Left renal pelvis (tissue), 4 donors: ENCODE measurements at regions not wholly inside any gene's neighbourhood (a gene's known extent, or its start where the extent isn't known, plus 50 kb on each side); places are given as distances from the start of the nearest gene placed in this dataset.

Experiments
- DNase-seq, 4 donors: peaks; one replicate each; pipeline ENCODE4 v3.0.0-alpha.2; 2013; ENCODE audit warnings: low read depth in 4 of 4, low spot score in 3 of 4

GRCh38 chr9:95627802-95628201 lies 111.0 kb upstream of the PTCH1 start:
- DNase-seq, result no peak

GRCh38 chr9:95626885-95627558 lies 110.3 kb upstream of the PTCH1 start:
- no peak for DNase-seq

GRCh38 chr9:95626341-95626740 lies 109.6 kb upstream of the PTCH1 start:
- DNase-seq, result no peak

- no peak for DNase-seq
Measured at GRCh38 chr9:95623640-95624039, 106.9 kb upstream of the PTCH1 start.

GRCh38 chr9:95620722-95621121 lies 104.0 kb upstream of the PTCH1 start:
- no peak for DNase-seq

- DNase-seq, result no peak
Measured at GRCh38 chr9:95620314-95620713, 103.5 kb upstream of the PTCH1 start.

GRCh38 chr9:95615246-95615645 lies 98.5 kb upstream of the PTCH1 start:
- DNase-seq, result no peak

GRCh38 chr9:95613670-95614069 lies 96.9 kb upstream of the PTCH1 start:
- DNase-seq, result no peak

- DNase-seq, result no peak
Measured at GRCh38 chr9:95611354-95611753, 94.6 kb upstream of the PTCH1 start.

GRCh38 chr9:95610006-95610785 lies 93.4 kb upstream of the PTCH1 start:
- DNase-seq, result no peak

- DNase-seq, result no peak
Measured at GRCh38 chr9:95609426-95609825, 92.7 kb upstream of the PTCH1 start.

GRCh38 chr9:95608341-95608740 lies 91.6 kb upstream of the PTCH1 start:
- no peak for DNase-seq

GRCh38 chr9:95607507-95607906 lies 90.7 kb upstream of the PTCH1 start:
- no peak for DNase-seq

- no peak for DNase-seq
Measured at GRCh38 chr9:95606489-95607350, 89.9 kb upstream of the PTCH1 start.

GRCh38 chr9:95605816-95606488 lies 89.2 kb upstream of the PTCH1 start:
- peak in 1 of 4 donors; percentile 52 for DNase-seq

- no peak for DNase-seq
Measured at GRCh38 chr9:95605101-95605500, 88.3 kb upstream of the PTCH1 start.

GRCh38 chr9:95598236-95598635 lies 81.5 kb upstream of the PTCH1 start:
- DNase-seq, result no peak

- no peak for DNase-seq
Measured at GRCh38 chr9:95595721-95596295, 79.0 kb upstream of the PTCH1 start.

GRCh38 chr9:95592931-95593330 lies 76.2 kb upstream of the PTCH1 start:
- DNase-seq, result no peak
